T-helper 17 cell (primary cell): ENCODE measurements at regions not wholly inside any gene's neighbourhood (a gene's known extent, or its start where the extent isn't known, plus 50 kb on each side); places are given as distances from the start of the nearest gene placed in this dataset.

Experiments
- ATAC-seq: fragments of 150-1000 bp; cut with Tn5 transposase; 2 replicates; pipeline ENCODE4 v1.10.0; 2021; ENCODE audit warnings: mild to moderate bottlenecking, moderate library complexity
- DNase-seq, 3 donors: peaks; one replicate each; pipeline versions ENCODE4 v3.0.0 to v3.0.0-alpha.2; 2020 to 2021
- H3K9me3 ChIP-seq: one replicate; pipeline ENCODE4 v1.7.0; 2013; ENCODE audit warnings: low read length, mild to moderate bottlenecking; ENCODE audit not compliant: control insufficient read depth, poor library complexity, severe bottlenecking
- H3K27ac Mint-ChIP-seq: one replicate; pipeline ENCODE4 v1.8.0; 2022; ENCODE audit warnings: mild to moderate bottlenecking, moderate library complexity, mixed read lengths
- H3K27me3 Mint-ChIP-seq: one replicate; pipeline ENCODE4 v1.8.0; 2022; ENCODE audit warnings: mixed read lengths
- H3K36me3 Mint-ChIP-seq: one replicate; pipeline ENCODE4 v1.8.0; 2022; ENCODE audit warnings: low read depth, mixed read lengths
- H3K4me1 Mint-ChIP-seq: one replicate; pipeline ENCODE4 v1.8.0; 2022; ENCODE audit warnings: mild to moderate bottlenecking, mixed read lengths
- H3K4me3 Mint-ChIP-seq: one replicate; pipeline ENCODE4 v1.8.0; 2022; ENCODE audit warnings: mild to moderate bottlenecking, moderate library complexity, mixed read lengths

DNA sequence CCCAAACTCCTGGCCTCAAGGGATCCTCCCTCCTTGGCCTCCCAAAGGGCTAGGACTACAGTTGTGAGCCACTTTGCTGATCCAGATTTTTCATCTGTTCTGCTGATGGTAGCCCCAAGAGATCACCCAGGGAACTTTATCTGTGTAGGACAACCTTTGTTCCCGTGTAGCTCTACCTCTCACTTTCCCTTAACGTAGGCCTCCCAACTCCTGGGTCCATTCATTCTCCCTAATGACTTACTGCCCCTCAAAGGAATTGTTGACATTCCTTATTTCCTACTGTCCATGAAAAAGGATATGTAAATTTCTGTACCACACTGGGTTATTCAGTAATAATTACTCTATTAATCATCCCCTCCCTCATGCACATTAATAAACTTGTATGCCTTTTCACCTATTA lies 51.0 kb upstream of the PHF24 start:
- no peak overlapping the region for H3K4me3 Mint-ChIP-seq
- ATAC-seq (no peak), DNase-seq (no peak)
- peaks cover 71% of the 10 kb centered on the region for H3K27me3 Mint-ChIP-seq
- H3K27ac Mint-ChIP-seq, result no peak overlapping the region
- no peaks in the 10 kb centered on the region for H3K9me3 ChIP-seq
- H3K36me3 Mint-ChIP-seq, result peaks cover 5% of the 10 kb centered on the region
- H3K4me1 Mint-ChIP-seq, result peaks cover 3% of the 10 kb centered on the region

DNA sequence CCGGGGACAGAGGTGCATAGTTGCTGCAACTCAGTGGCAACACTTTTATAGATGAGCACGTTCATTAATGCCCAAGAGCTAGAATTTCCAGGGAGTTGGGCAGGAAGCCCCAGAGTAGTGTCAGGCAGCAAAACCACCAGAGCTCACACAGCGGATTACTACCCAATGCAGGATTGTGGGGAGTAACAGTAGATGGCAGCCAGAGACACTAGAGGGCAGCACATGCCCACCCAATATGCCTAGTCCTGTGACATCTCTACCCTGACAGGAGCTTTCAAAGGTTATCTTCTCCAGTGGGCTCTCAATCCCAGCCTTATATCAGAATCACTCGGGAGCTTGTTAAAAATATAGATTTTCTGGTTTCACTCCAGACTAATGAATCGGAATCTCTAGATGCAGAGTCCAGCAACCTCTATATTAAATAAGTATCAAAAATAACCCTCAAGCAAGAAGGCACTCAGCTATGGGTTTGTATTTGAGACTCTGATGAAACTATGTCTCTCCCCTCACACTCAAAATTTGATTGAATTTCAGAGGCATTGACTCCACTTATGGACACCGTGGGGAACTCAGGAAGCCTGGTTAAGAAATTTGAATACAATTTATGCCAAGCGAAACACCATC lies 58.4 kb upstream of the PHF24 start:
- Mint-ChIP-seq H3K4me1 (no peaks in the 10 kb centered on the region), H3K36me3 (peaks cover 2% of the 10 kb centered on the region), H3K4me3 (no peak overlapping the region), H3K27me3 (peaks cover 61% of the 10 kb centered on the region), H3K27ac (no peak overlapping the region)
- DNase-seq, result peak; percentile 49 to 74 (median 61)
- ATAC-seq, result peak; percentile 100
- no peaks in the 10 kb centered on the region for H3K9me3 ChIP-seq

DNA sequence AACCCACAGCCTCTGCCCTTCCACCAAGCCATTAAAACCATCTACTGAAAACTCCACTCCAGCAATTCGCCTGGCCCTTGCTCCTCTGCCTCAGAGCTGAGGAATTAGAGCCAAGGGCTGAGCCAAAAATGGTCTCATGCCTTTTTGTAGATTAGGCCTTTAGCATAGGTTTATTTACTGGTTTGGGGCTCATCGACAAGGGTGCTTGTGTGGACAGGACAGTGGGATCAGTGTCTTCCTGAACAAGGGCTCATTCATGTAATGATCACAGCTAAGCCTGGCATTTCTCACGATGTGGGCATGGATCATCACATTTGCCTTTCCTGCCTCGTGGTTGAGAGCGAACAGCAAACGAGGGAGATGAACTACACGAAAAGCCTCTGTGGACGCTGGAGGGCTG lies 59.2 kb upstream of the PHF24 start:
- no peaks in the 10 kb centered on the region for H3K9me3 ChIP-seq
- DNase-seq, result no peak
- Mint-ChIP-seq H3K27ac (no peak overlapping the region), H3K27me3 (peaks cover 65% of the 10 kb centered on the region), H3K4me3 (no peak overlapping the region), H3K36me3 (peaks cover 2% of the 10 kb centered on the region), H3K4me1 (no peaks in the 10 kb centered on the region)
- ATAC-seq, result no peak

DNA sequence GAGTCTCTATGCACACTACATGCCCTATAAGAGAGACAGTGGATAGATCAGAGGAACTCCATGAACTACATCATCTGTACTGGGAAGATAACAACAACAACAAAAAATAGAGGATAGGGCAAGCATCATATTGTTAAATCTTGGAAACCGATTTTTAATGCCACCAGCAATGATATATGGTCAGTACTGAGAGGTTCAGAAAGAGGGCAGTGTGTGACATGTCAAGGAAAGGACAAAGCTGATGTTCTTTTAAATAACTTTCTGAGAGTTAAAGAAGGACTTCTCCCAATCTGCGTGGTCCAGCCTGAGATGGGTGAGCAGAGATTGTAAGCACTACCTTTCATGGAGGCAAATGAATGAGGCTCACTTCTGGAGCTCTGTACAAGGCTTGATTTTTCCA lies 62.0 kb upstream of the PHF24 start:
- H3K9me3 ChIP-seq, result no peaks in the 10 kb centered on the region
- Mint-ChIP-seq H3K27me3 (peaks cover 84% of the 10 kb centered on the region), H3K4me3 (no peak overlapping the region), H3K36me3 (peaks cover 2% of the 10 kb centered on the region), H3K4me1 (peaks cover 2% of the 10 kb centered on the region), H3K27ac (no peak overlapping the region)
- ATAC-seq (no peak), DNase-seq (no peak)

DNA sequence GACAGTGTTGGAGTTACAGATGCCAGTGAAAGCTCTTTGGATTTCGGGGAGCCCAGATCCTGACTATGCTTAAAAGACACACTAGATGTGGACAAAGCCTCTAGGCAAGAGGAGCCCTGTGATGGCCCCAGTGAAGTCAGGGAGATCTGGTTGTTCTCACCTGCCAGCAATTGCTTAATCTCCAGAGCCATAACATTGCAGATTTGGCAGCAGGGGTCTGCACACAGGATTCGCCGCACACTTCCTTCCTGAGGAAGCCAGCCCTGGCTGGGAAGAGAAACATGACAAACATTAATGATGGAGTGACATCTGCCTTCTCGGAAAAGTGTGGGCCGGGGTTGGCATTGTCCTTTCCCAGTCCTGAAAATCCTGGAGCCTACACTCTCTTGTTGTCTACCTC lies 65.2 kb upstream of the PHF24 start:
- Mint-ChIP-seq H3K27ac (no peak overlapping the region), H3K27me3 (peaks cover 63% of the 10 kb centered on the region)

DNA sequence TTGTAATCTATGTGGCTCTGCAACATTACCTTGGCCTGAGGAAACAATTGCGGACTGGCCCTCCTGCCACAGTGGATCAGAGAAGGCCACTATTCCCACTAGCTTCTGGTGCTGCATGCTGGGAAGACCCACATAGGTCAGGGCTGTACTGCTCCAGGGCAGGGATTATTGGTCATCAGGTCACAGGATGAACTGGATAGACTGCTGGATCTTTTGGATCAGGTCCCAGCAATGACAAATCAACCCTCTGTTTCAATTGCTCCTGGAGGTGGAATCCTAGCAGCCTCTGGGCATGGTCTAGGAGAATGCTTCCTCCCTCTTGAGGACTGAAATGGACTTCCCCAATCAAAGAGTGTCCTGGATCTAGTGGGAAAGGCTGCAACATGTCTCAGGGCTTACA lies 66.7 kb upstream of the PHF24 start:
- Mint-ChIP-seq H3K4me3 (no peak overlapping the region), H3K4me1 (peaks cover 2% of the 10 kb centered on the region), H3K27ac (no peak overlapping the region), H3K27me3 (peaks cover 49% of the 10 kb centered on the region), H3K36me3 (peaks cover 2% of the 10 kb centered on the region)
- DNase-seq (no peak), ATAC-seq (no peak)
- no peaks in the 10 kb centered on the region for H3K9me3 ChIP-seq

More for the DNA sequence above, 65.2 kb upstream of the PHF24 start:
- no peak overlapping the region for H3K4me3 Mint-ChIP-seq
- ATAC-seq, result no peak
- DNase-seq, result no peak
- H3K4me1 Mint-ChIP-seq, result peaks cover 2% of the 10 kb centered on the region
- peaks cover 2% of the 10 kb centered on the region for H3K36me3 Mint-ChIP-seq
- no peaks in the 10 kb centered on the region for H3K9me3 ChIP-seq

DNA sequence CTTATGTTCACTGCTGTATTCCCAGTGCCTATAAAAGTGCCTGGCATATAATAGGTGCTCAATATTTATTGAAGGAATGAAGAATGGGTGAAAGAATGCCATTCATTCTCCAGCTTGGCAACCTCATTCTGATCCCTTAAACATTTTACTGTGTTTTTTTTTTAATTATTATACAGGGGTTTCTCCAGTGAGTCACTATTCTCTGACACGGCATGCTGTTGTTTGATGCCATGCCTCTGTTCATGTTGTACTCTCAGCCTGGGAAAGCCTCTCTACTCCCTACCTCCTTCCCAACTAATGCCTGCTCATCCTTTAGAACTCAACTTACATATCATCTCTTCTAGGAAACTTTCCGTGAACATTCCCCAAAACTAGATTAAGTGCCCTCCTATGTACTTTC lies 70.2 kb upstream of the PHF24 start:
- Mint-ChIP-seq H3K4me1 (peaks cover 2% of the 10 kb centered on the region), H3K27ac (no peak overlapping the region), H3K4me3 (no peak overlapping the region), H3K36me3 (no peaks in the 10 kb centered on the region), H3K27me3 (peaks cover 15% of the 10 kb centered on the region)
- DNase-seq, result no peak
- H3K9me3 ChIP-seq, result no peaks in the 10 kb centered on the region
- no peak for ATAC-seq

DNA sequence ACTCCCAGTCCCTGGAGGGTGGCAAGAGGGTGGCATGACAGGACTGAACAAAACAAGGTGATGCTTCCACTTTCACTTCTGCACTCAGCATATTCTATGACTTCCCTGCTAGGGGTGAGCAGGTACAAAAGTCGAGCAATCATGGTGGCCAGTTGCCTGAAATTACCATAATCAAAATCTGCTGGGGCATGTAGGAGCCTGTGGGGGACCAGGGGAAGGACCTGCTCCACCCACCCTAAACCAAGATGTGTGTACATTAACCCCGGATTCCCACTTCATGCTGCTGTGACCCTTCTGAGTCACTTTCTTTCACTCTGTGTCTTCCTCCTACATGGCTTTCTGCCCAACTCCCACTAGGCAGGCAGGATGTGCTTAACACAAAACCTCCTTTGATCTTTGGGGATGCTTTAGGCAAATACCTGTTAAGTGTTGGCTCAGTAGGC lies 73.3 kb upstream of the PHF24 start:
- H3K27me3 Mint-ChIP-seq, result peaks cover 5% of the 10 kb centered on the region
- DNase-seq (no peak), ATAC-seq (no peak)
- no peaks in the 10 kb centered on the region for H3K4me1 Mint-ChIP-seq
- H3K27ac Mint-ChIP-seq, result no peak overlapping the region
- no peak overlapping the region for H3K4me3 Mint-ChIP-seq
- no peaks in the 10 kb centered on the region for H3K36me3 Mint-ChIP-seq
- no peaks in the 10 kb centered on the region for H3K9me3 ChIP-seq

DNA sequence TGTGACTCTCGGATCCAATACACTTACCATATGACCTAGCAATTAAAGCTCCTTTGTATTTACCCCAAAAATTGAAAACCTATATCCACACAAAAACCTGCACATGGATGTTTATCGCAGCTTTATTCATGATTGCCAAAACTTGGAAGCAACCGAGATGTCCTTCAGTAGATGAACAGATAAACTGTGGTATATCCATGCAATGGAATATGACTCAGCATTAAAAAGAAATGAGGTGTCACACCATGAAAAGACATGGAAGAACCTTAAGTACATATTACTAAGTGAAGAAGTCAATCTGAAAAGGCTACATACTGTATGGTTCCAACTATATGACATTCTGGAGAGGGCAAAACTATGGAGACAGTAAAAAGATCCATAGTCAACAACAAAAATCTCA lies 82.0 kb upstream of the PHF24 start:
- Mint-ChIP-seq H3K27ac (no peak overlapping the region), H3K36me3 (peaks cover 4% of the 10 kb centered on the region), H3K4me1 (no peaks in the 10 kb centered on the region), H3K4me3 (no peak overlapping the region), H3K27me3 (peaks cover 27% of the 10 kb centered on the region)
- DNase-seq (no peak), ATAC-seq (no peak)
- no peaks in the 10 kb centered on the region for H3K9me3 ChIP-seq

DNA sequence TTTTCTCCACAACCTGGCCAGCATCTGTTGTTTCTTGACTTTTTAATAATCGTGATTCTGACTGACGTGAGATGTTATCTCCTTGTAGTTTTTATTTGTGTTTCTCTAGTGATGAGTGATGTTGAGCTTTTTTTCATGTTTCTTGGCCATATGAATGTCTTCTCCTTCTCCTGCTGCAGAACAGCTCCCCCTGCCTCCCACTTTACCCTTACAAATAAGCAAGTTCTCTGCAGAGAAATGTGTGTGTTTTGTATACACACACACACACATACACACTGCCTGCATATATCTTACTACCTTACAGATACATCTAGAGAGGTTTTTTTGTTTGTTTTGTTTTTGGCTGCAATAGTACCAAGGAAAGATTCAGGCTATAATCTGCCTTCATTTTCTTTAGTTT lies 88.7 kb upstream of the PHF24 start:
- DNase-seq, result no peak
- H3K9me3 ChIP-seq, result peaks cover 2% of the 10 kb centered on the region
- Mint-ChIP-seq H3K27ac (no peak overlapping the region), H3K4me3 (no peak overlapping the region), H3K4me1 (no peaks in the 10 kb centered on the region), H3K27me3 (peaks cover 37% of the 10 kb centered on the region), H3K36me3 (peaks cover 2% of the 10 kb centered on the region)
- ATAC-seq, result no peak

DNA sequence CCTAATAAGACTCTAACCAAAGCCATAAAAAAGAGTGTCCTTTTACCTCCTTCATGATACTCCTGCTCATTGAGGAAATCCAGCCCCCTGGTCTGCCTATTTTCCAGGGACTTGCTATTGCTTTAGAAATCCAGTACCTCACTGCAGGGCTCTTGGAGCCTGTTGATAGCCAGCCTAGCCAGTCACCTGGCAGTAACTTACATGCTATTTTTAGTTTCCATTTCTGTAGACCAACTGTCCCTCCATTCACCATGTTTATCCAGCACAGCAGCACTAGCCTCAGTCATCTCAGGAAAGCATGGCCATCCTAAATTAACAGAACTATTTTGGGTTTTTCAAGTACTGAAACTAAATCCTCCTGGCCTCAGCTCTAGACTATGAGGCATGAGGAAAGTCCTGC lies 91.5 kb upstream of the PHF24 start:
- Mint-ChIP-seq H3K36me3 (peaks cover under 1% of the 10 kb centered on the region), H3K27ac (no peak overlapping the region), H3K27me3 (peaks cover 33% of the 10 kb centered on the region), H3K4me1 (no peaks in the 10 kb centered on the region), H3K4me3 (no peak overlapping the region)
- ATAC-seq (no peak), DNase-seq (no peak)
- H3K9me3 ChIP-seq, result peaks cover 2% of the 10 kb centered on the region

DNA sequence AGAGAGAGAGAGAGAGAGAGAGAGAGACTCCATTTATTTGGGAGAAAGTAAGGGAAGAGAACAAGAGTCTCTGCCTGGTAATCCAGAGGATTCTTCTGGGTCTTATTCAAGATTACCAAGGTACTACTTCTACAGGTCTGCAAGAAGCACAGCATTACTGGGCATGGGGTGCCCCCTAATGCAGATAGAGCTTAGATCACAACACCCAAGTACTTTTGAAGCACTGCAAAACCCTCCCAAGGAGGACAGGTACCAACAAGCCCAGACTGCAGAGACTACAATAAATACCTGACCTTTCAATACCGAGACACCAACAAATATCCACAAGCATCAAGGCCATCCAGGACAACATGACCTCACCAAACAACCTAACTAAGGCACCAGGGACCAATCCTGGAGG lies 94.7 kb upstream of the PHF24 start:
- Mint-ChIP-seq H3K36me3 (no peaks in the 10 kb centered on the region), H3K4me1 (no peaks in the 10 kb centered on the region), H3K4me3 (no peak overlapping the region), H3K27ac (no peak overlapping the region), H3K27me3 (peaks cover 12% of the 10 kb centered on the region)
- ATAC-seq (no peak), DNase-seq (no peak)
- H3K9me3 ChIP-seq, result peaks cover 2% of the 10 kb centered on the region

DNA sequence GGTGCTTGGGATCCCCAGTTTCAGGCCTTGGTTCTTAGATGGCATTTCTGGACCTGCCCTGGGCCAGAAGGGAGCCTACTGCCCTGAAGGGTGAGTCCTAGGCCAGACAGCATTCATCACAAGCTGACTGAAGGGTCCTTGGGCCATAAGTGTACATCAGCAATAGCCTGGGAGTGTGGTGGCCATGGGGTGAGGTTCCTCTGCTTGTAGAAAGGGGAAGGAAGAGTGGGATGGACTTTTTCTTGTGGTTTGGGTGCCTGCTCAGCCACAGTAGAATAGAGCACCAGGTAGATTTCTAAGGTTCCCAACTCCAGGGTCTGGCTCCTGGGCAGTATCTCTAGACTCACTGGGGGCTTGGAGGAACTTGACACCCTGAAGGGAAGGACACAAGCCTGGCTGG lies 95.2 kb upstream of the PHF24 start:
- Mint-ChIP-seq H3K4me3 (no peak overlapping the region), H3K4me1 (no peaks in the 10 kb centered on the region), H3K36me3 (no peaks in the 10 kb centered on the region), H3K27ac (no peak overlapping the region), H3K27me3 (peaks cover 10% of the 10 kb centered on the region)
- DNase-seq (no peak), ATAC-seq (no peak)
- peaks cover 2% of the 10 kb centered on the region for H3K9me3 ChIP-seq

DNA sequence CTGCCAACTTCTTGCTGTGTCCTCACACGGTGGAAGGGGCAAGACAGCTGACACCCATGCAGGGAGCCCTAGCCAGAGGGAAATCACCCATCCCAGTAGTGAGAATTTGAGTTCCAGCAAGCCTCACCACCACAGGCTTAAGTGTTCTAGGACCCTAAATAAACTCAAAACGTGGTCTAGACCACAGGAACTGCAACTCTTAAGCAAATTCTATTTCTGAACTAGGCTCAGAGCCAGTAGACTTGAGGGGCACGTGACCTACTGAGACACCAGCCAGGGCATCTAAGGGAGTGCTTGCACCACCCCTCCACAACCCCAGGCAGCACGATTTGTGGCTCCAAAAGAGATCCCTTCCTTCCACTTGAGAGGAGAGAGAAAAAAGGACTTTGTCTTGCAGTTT lies 96.0 kb upstream of the PHF24 start:
- H3K36me3 Mint-ChIP-seq, result no peaks in the 10 kb centered on the region
- peaks cover 10% of the 10 kb centered on the region for H3K27me3 Mint-ChIP-seq
- ATAC-seq, result no peak
- peaks cover 2% of the 10 kb centered on the region for H3K9me3 ChIP-seq
- no peak overlapping the region for H3K4me3 Mint-ChIP-seq
- H3K27ac Mint-ChIP-seq, result no peak overlapping the region
- no peaks in the 10 kb centered on the region for H3K4me1 Mint-ChIP-seq
- DNase-seq, result no peak
